Transverse colon (tissue), 3 donors: ENCODE measurements at regions not wholly inside any gene's neighbourhood (a gene's known extent, or its start where the extent isn't known, plus 50 kb on each side); places are given as distances from the start of the nearest gene placed in this dataset.

ENCODE experiments used
- CTCF ChIP-seq, 5 experiments: fragments of 200-600 bp in 3 of 5; fragments of 450-650 bp in 2 of 5; sonication (generic) in 3 of 5; IDR thresholded peaks; 1 replicate in 2 of 5; 2 replicates in 3 of 5; pipeline ENCODE4 v1.5.1; 2016 to 2017; ENCODE audit warnings: antibody characterized with exemption in 5 of 5, inconsistent platforms in 3 of 5, mild to moderate bottlenecking in 2 of 5, moderate library complexity in 1 of 5
- EP300 ChIP-seq: sonication (generic); formaldehyde crosslinking; IDR thresholded peaks from one replicate; pipeline ENCODE4 v1.6.1; 2017; ENCODE audit warnings: antibody characterized with exemption, low read depth
- POLR2A ChIP-seq: fragments of 450-650 bp; IDR thresholded peaks from one replicate; pipeline ENCODE4 v1.6.1; 2016; ENCODE audit warnings: antibody characterized with exemption, mild to moderate bottlenecking, moderate library complexity

- TF ChIP-seq CTCF (IDR thresholded peaks at IDR 0.05) (no peak), POLR2A (no peak), EP300 (no peak)
Measured at GRCh38 chr5:97968346-97968745, 785.3 kb upstream of the RIOK2 start.
